H1 (cell line): ENCODE measurements at regions not wholly inside any gene's neighbourhood (a gene's known extent, or its start where the extent isn't known, plus 50 kb on each side); places are given as distances from the start of the nearest gene placed in this dataset.
"Not testable (repeated sequence)": the region's sequence is repeated elsewhere in the genome, so short reads cannot be mapped to it uniquely, and the experiment has no call there.

Source experiments
- CTCF ChIA-PET: fragments of 300-600 bp; sonication (Branson Sonifier 250); formaldehyde crosslinking; loops from one replicate; lab custom pipeline; 2021; ENCODE audit not compliant: partially characterized antibody; lab: Charles Lee
- POLR2A ChIA-PET: fragments of 300-600 bp; sonication (Branson Sonifier 250); formaldehyde crosslinking; loops from one replicate; lab custom pipeline; 2021; ENCODE audit warnings: inconsistent platforms; ENCODE audit not compliant: partially characterized antibody; lab: Charles Lee
- DNase-seq, 2 experiments: peaks; one replicate each; pipeline versions ENCODE4 v3.0.0 to v3.0.0-alpha.2; 2010 to 2022; ENCODE audit warnings: low spot score in 2 of 2, low read depth in 1 of 2, mixed read lengths in 1 of 2
- FAIRE-seq: peaks from 2 replicates; lab custom pipeline; 2011; peaks lifted over from hg19 to GRCh38; lab: Jason Lieb, UNC
- H2AFZ ChIP-seq: 2 replicates; pipeline ENCODE4 v1.8.1; 2012; ENCODE audit warnings: low read length, inconsistent platforms
- H2AK5ac ChIP-seq: 2 replicates; pipeline ENCODE4 v1.6.1; 2013; ENCODE audit warnings: low read depth, low read length
- H2BK120ac ChIP-seq: replicated peaks from 2 replicates; pipeline ENCODE3; 2013; ENCODE audit warnings: low read depth, low read length, inconsistent platforms
- H2BK12ac ChIP-seq: 2 replicates; pipeline ENCODE4 v1.6.1; 2013; ENCODE audit warnings: low read depth, low read length
- H2BK15ac ChIP-seq: 2 replicates; pipeline ENCODE4 v1.6.1; 2013; ENCODE audit warnings: low read length
- H2BK20ac ChIP-seq: 2 replicates; pipeline ENCODE4 v1.6.1; 2013; ENCODE audit warnings: low read length
- H2BK5ac ChIP-seq: 2 replicates; pipeline ENCODE4 v1.6.1; 2013; ENCODE audit warnings: low read depth, low read length
- H3K14ac ChIP-seq: 2 replicates; pipeline ENCODE4 v1.6.1; 2013; ENCODE audit warnings: inconsistent platforms; ENCODE audit not compliant: insufficient read length
- H3K18ac ChIP-seq: 2 replicates; pipeline ENCODE4 v1.6.1; 2013; ENCODE audit warnings: low read length; ENCODE audit errors: extremely low read depth
- H3K23ac ChIP-seq: 2 replicates; pipeline ENCODE4 v1.6.1; 2013; ENCODE audit warnings: inconsistent platforms; ENCODE audit not compliant: insufficient read length
- H3K23me2 ChIP-seq: 2 replicates; pipeline ENCODE4 v1.6.1; 2013; ENCODE audit warnings: low read depth, low read length
- H3K27ac ChIP-seq: 2 replicates; pipeline ENCODE4 v1.6.1; 2011; ENCODE audit warnings: low read depth, low read length, inconsistent platforms
- H3K27me3 ChIP-seq, 4 experiments: replicated peaks in 1 of 4; 1 replicate in 1 of 4; 2 replicates in 3 of 4; pipeline versions ENCODE4 v1.6.1 to v1.8.1; 2011 to 2013; ENCODE audit warnings: low read length in 3 of 4, mild to moderate bottlenecking in 3 of 4, inconsistent platforms in 2 of 4, mixed read lengths in 2 of 4, moderate library complexity in 1 of 4; ENCODE audit not compliant: control insufficient read depth in 3 of 4, insufficient read depth in 3 of 4; ENCODE audit errors: extremely low read depth in 1 of 4
- H3K36me3 ChIP-seq, 4 experiments: 2 replicates each; pipeline versions ENCODE4 v1.6.1 to v1.8.1; 2011 to 2013; ENCODE audit warnings: mild to moderate bottlenecking in 4 of 4, low read length in 3 of 4, moderate library complexity in 2 of 4, control low read depth in 1 of 4, inconsistent platforms in 1 of 4; ENCODE audit not compliant: insufficient read depth in 4 of 4, control insufficient read depth in 2 of 4
- H3K4ac ChIP-seq: replicated peaks from 2 replicates; pipeline ENCODE3; 2013; ENCODE audit warnings: low read length, low read depth, mixed read lengths, inconsistent platforms; ENCODE audit not compliant: insufficient read length
- H3K4me1 ChIP-seq, 4 experiments: replicated peaks in 1 of 4; 1 replicate in 1 of 4; 2 replicates in 3 of 4; pipeline versions ENCODE4 v1.6.1 to v1.8.1; 2011 to 2013; ENCODE audit warnings: low read length in 3 of 4, inconsistent platforms in 2 of 4, mixed read lengths in 1 of 4; ENCODE audit not compliant: insufficient read depth in 4 of 4, control insufficient read depth in 3 of 4
- H3K4me2 ChIP-seq, 2 experiments: 2 replicates each; pipeline versions ENCODE4 v1.6.1 to v1.8.1; 2011 to 2013; ENCODE audit warnings: low read depth in 2 of 2, low read length in 2 of 2, control low read depth in 1 of 2, inconsistent platforms in 1 of 2, mild to moderate bottlenecking in 1 of 2; ENCODE audit not compliant: insufficient read depth in 1 of 2
- H3K4me3 ChIP-seq, 4 experiments: fragments of 200-600, 300-600 bp in 1 of 4; sonication (generic), shearing (Covaris generic), sonication (Bioruptor Twin) in 1 of 4; 2 replicates each; pipeline versions ENCODE4 v1.5.1 to v1.8.1; 2011 to 2016; ENCODE audit warnings: low read length in 4 of 4, low read depth in 3 of 4, control low read depth in 2 of 4, inconsistent platforms in 2 of 4, mild to moderate bottlenecking in 2 of 4, mixed read lengths in 1 of 4, moderate library complexity in 1 of 4; ENCODE audit not compliant: insufficient read depth in 2 of 4; ENCODE audit errors: extremely low read depth in 1 of 4
- H3K56ac ChIP-seq: replicated peaks from 2 replicates; pipeline ENCODE3; 2013; ENCODE audit warnings: low read depth, mild to moderate bottlenecking, mixed read lengths, low read length, inconsistent platforms; ENCODE audit not compliant: insufficient read length
- H3K79me1 ChIP-seq: 2 replicates; pipeline ENCODE4 v1.6.1; 2013; ENCODE audit warnings: low read depth, low read length, control low read depth
- H3K79me2 ChIP-seq, 2 experiments: 2 replicates each; pipeline versions ENCODE4 v1.6.1 to v1.8.1; 2012 to 2013; ENCODE audit warnings: low read length in 2 of 2, mild to moderate bottlenecking in 2 of 2, inconsistent platforms in 1 of 2; ENCODE audit not compliant: insufficient read depth in 2 of 2, control insufficient read depth in 1 of 2
- H3K9ac ChIP-seq, 4 experiments: replicated peaks in 1 of 4; 1 replicate in 1 of 4; 2 replicates in 3 of 4; pipeline versions ENCODE4 v1.6.1 to v1.8.1; 2011 to 2013; ENCODE audit warnings: low read depth in 3 of 4, low read length in 3 of 4, control low read depth in 2 of 4, mild to moderate bottlenecking in 2 of 4, moderate library complexity in 2 of 4, inconsistent platforms in 1 of 4; ENCODE audit errors: extremely low read depth in 1 of 4
- H3K9me3 ChIP-seq, 2 experiments: 2 replicates each; pipeline versions ENCODE4 v1.6.1 to v1.8.1; 2012 to 2013; ENCODE audit warnings: mild to moderate bottlenecking in 2 of 2, moderate library complexity in 2 of 2, control low read depth in 1 of 2, inconsistent platforms in 1 of 2, low read depth in 1 of 2, low read length in 1 of 2, mixed read lengths in 1 of 2; ENCODE audit not compliant: insufficient read depth in 2 of 2
- H4K20me1 ChIP-seq, 2 experiments: replicated peaks in 1 of 2; 2 replicates each; pipeline versions ENCODE3 to v1.8.1; 2011 to 2013; ENCODE audit warnings: inconsistent platforms in 2 of 2, low read length in 2 of 2, mild to moderate bottlenecking in 1 of 2; ENCODE audit not compliant: insufficient read depth in 2 of 2, control insufficient read depth in 1 of 2
- H4K5ac ChIP-seq: 2 replicates; pipeline ENCODE4 v1.6.1; 2013; ENCODE audit warnings: low read length, low read depth, mixed read lengths, inconsistent platforms; ENCODE audit not compliant: insufficient read length
- H4K8ac ChIP-seq: 2 replicates; pipeline ENCODE4 v1.8.0; 2013; ENCODE audit warnings: mild to moderate bottlenecking, moderate library complexity, low read length, inconsistent platforms; ENCODE audit not compliant: insufficient read depth; ENCODE audit errors: extremely low read depth
- H4K91ac ChIP-seq: replicated peaks from 2 replicates; pipeline ENCODE3; 2013; ENCODE audit warnings: low read length, mixed read lengths, inconsistent platforms; ENCODE audit not compliant: insufficient read length
- WGBS, 2 experiments: shearing (Covaris generic) in 1 of 2; methylation state at CpG; one replicate each; pipeline versions ENCODE4 v1.1.6 to v1.1.7; 2013 to 2015; ENCODE audit warnings: low lambda C conversion rate in 2 of 2, mixed read lengths in 2 of 2, inconsistent platforms in 1 of 2, low coverage in 1 of 2, missing lambda C conversion rate in 1 of 2; ENCODE audit not compliant: insufficient replicate concordance in 2 of 2, insufficient coverage in 1 of 2, insufficient read length in 1 of 2; ENCODE audit errors: extremely low coverage in 1 of 2, missing lambda C conversion rate in 1 of 2; 5-methylcytosine and 5-hydroxymethylcytosine counted together

DNA sequence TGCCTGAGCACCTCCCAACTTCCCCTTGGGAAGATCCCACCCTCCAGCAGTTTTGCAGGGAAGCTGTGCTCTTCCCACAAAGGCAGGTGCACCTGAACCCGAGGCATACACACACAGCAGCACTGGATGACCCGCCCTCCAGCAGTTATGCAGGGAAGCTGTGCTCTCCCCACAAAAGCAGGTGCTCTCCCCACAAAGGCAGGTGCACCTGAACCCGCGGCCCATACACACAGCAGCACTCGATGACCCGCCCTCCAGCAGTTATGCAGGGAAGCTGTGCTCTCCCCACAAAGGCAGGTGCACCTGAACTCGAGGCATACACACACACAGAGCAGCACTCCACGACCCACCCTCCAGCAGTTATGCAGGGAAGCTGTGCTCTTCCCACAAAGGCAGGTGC, 80.2 kb upstream of the LPCAT1 start:
- CTCF ChIA-PET, result interaction anchor here (0.7 to 1.3 kb wide), 6 partner anchors 10 to 248 kb away, joined by 3 to 5 read pairs (median 3); no protein-coding TSS in a partner anchor

More for the DNA sequence above, 80.2 kb upstream of the LPCAT1 start:
- H3K18ac ChIP-seq, H2BK12ac ChIP-seq, H3K4me3 ChIP-seq, H2BK5ac ChIP-seq, H4K8ac ChIP-seq, H3K4ac ChIP-seq, H3K9ac ChIP-seq, H3K56ac ChIP-seq, H2BK20ac ChIP-seq, H3K79me1 ChIP-seq, H4K91ac ChIP-seq, H2BK120ac ChIP-seq, H2BK15ac ChIP-seq, H3K9me3 ChIP-seq, H4K20me1 ChIP-seq, H3K27ac ChIP-seq, FAIRE-seq, H3K36me3 ChIP-seq, H3K79me2 ChIP-seq, H2AK5ac ChIP-seq, H3K23ac ChIP-seq, H3K27me3 ChIP-seq, H3K14ac ChIP-seq, DNase-seq, H3K4me2 ChIP-seq, H2AFZ ChIP-seq, H4K5ac ChIP-seq, H3K23me2 ChIP-seq: not testable (repeated sequence)
- POLR2A ChIA-PET, result interaction anchor here (0.6 to 1.4 kb wide), 3 partner anchors 10 to 89 kb away, joined by 3 to 6 read pairs (median 4); no protein-coding TSS in a partner anchor
- whole genome bisulfite sequencing, 2 experiments, result 79% methylated on average over 7 of the region's 8 CpGs; no CpG with 5 or more reads in 1 of the 2 experiments
- peaks cover 4 to 12% (median 7%) of the 10 kb centered on the region in 4 experiments; a peak in 6 of 7 replicates for H3K4me1 ChIP-seq
